Stomach (tissue), 4 donors: ENCODE measurements at regions not wholly inside any gene's neighbourhood (a gene's known extent, or its start where the extent isn't known, plus 50 kb on each side); places are given as distances from the start of the nearest gene placed in this dataset.

ENCODE experiments used
- CTCF ChIP-seq, 7 experiments: fragments of 450-650 bp in 4 of 7; fragments of 200-600 bp in 3 of 7; sonication (generic) in 3 of 7; IDR thresholded peaks; one replicate each; pipeline ENCODE4 v1.5.1; 2016 to 2019; ENCODE audit warnings: antibody characterized with exemption in 7 of 7, control low read depth in 2 of 7, mild to moderate bottlenecking in 1 of 7
- EP300 ChIP-seq: sonication (generic); formaldehyde crosslinking; IDR thresholded peaks from one replicate; pipeline ENCODE4 v1.6.1; 2017; ENCODE audit warnings: antibody characterized with exemption
- POLR2A ChIP-seq, 4 donors: fragments of 450-650 bp; IDR thresholded peaks; one replicate each; pipeline ENCODE4 v1.6.1; 2016; ENCODE audit warnings: antibody characterized with exemption in 4 of 4, control low read depth in 2 of 4, mild to moderate bottlenecking in 1 of 4, moderate library complexity in 1 of 4

- TF ChIP-seq EP300, result no peak
- no peak for TF ChIP-seq CTCF (IDR thresholded peaks at IDR 0.05)
- TF ChIP-seq POLR2A (IDR thresholded peaks at IDR 0.05), result no peak
Observed at GRCh38 chr12:91786499-91787272, 359.0 kb downstream of the BTG1 start.
